Gastrocnemius medialis (tissue), 4 donors: ENCODE measurements at regions not wholly inside any gene's neighbourhood (a gene's known extent, or its start where the extent isn't known, plus 50 kb on each side); places are given as distances from the start of the nearest gene placed in this dataset.

Experiments
- ATAC-seq, 2 donors: fragments of 150-250 bp; one replicate each; pipeline ENCODE4 v1.9.1; 2016
- DNase-seq, 2 donors: peaks; one replicate each; pipeline ENCODE4 v3.0.0-alpha.2; 2019
- H3K27ac ChIP-seq, 4 donors: fragments of 200-600 bp; sonication (generic); 1 replicate in 1 of 4; 2 replicates in 3 of 4; pipeline ENCODE4 v1.5.1; 2016 to 2018; ENCODE audit warnings: mild to moderate bottlenecking in 2 of 4, moderate library complexity in 1 of 4
- H3K27me3 ChIP-seq, 3 donors: fragments of 200-600 bp; sonication (generic) in 2 of 3; 1 replicate in 1 of 3; 2 replicates in 2 of 3; pipeline versions ENCODE4 v1.5.1 to v1.6.0; 2016 to 2019; ENCODE audit warnings: mild to moderate bottlenecking in 1 of 3, moderate library complexity in 1 of 3
- H3K36me3 ChIP-seq, 2 donors: fragments of 200-600 bp; sonication (generic) in 1 of 2; one replicate each; pipeline ENCODE4 v1.5.1; 2017 to 2018
- H3K4me1 ChIP-seq, 2 donors: fragments of 200-600 bp; sonication (generic) in 1 of 2; one replicate each; pipeline ENCODE4 v1.5.1; 2016 to 2017; ENCODE audit warnings: mild to moderate bottlenecking in 2 of 2
- H3K4me3 ChIP-seq, 4 donors: fragments of 200-600 bp; sonication (generic) in 3 of 4; 1 replicate in 1 of 4; 2 replicates in 3 of 4; pipeline ENCODE4 v1.5.1; 2016 to 2019; ENCODE audit warnings: mild to moderate bottlenecking in 2 of 4
- H3K9me3 ChIP-seq, 3 donors: fragments of 200-600 bp; sonication (generic) in 2 of 3; 1 replicate in 1 of 3; 2 replicates in 2 of 3; pipeline ENCODE4 v1.5.1; 2016 to 2019
- POLR2A ChIP-seq, 2 donors: fragments of 450-650 bp; IDR thresholded peaks; one replicate each; pipeline ENCODE4 v1.6.1; 2017; ENCODE audit warnings: antibody characterized with exemption in 2 of 2, mild to moderate bottlenecking in 2 of 2, moderate library complexity in 2 of 2
- in situ Hi-C, 4 donors: fragments of 200-750 bp; cut with MboI; loops; one replicate each; pipeline versions ENCODE4 v1.15.0 to v1.8.0; 2017; ENCODE audit warnings: low sequenced_read_pairs in 4 of 4
- intact Hi-C: fragments of 100-400 bp; cut with DNase I; formaldehyde crosslinking; loops from one replicate; pipeline ENCODE4 v1.15.1; 2023; ENCODE audit warnings: low total_unique reads
- TF ChIP-seq, protein P1 (sequence below), 5 experiments: fragments of 450-650 bp in 3 of 5; fragments of 200-600 bp in 2 of 5; sonication (generic) in 2 of 5; IDR thresholded peaks in 4 of 5; conservative IDR thresholded peaks in 1 of 5; 1 replicate in 4 of 5; 2 replicates in 1 of 5; pipeline ENCODE4 v1.5.1; 2016 to 2019; ENCODE audit warnings: antibody characterized with exemption in 5 of 5, mild to moderate bottlenecking in 3 of 5, moderate library complexity in 3 of 5

DNA sequence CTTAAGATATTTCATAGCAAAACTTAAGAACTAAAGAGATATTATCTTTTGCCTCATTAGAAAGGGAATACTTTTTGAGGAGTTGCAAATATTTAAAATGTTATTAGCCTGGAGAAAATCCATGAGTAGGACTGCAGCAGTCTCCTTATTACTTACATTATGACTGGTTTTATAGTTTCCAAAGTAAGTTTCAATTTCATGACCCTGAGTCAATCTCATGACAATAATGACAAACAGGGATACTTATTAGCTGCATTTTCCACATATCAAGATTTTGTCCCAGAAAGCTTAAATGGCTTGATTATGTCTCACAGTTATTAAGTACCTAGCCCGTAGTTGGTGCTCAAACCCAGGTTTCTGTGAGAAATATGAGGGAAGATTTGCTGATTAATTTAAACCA is 150.8 kb upstream of the ZEB2 start:
- in situ Hi-C loops = no loop called here

DNA sequence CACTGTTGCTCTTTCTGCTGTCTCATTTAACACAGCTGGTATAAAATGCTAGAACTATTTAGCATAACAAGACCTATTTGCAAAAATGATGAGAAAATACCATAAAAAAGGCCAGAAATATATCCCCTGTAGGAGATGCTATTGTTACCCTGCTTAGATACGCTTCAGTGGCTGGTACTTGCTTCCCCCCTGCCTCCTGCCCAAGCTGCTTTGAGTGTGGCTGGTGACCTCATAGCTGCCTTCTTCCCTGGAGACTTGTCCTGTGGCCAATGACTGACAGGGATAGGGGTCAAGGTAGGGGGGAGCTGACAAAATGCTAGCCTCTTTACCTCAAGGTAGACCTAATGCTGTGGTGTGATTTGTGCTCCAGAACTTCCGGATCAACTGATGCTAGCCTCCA is 150.2 kb upstream of the ZEB2 start:
- ATAC-seq = no peak
- Histone ChIP-seq H3K9me3 (no peaks in the 10 kb centered on the region), H3K36me3 (no peaks in the 10 kb centered on the region), H3K27me3 (no peaks in the 10 kb centered on the region), H3K27ac (no peak overlapping the region), H3K4me1 (no peaks in the 10 kb centered on the region), H3K4me3 (no peak overlapping the region)
- intact Hi-C loops (no loop called here), in situ Hi-C loops (no loop called here)
- TF ChIP-seq, protein P1, sequence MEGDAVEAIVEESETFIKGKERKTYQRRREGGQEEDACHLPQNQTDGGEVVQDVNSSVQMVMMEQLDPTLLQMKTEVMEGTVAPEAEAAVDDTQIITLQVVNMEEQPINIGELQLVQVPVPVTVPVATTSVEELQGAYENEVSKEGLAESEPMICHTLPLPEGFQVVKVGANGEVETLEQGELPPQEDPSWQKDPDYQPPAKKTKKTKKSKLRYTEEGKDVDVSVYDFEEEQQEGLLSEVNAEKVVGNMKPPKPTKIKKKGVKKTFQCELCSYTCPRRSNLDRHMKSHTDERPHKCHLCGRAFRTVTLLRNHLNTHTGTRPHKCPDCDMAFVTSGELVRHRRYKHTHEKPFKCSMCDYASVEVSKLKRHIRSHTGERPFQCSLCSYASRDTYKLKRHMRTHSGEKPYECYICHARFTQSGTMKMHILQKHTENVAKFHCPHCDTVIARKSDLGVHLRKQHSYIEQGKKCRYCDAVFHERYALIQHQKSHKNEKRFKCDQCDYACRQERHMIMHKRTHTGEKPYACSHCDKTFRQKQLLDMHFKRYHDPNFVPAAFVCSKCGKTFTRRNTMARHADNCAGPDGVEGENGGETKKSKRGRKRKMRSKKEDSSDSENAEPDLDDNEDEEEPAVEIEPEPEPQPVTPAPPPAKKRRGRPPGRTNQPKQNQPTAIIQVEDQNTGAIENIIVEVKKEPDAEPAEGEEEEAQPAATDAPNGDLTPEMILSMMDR (IDR thresholded peaks at IDR 0.05 in 4 of 5, conservative IDR thresholded peaks at IDR 0.05 in 1 of 5) = no peak
- TF ChIP-seq POLR2A (IDR thresholded peaks at IDR 0.05) = no peak
- no peak for DNase-seq

More for the DNA sequence above, 150.8 kb upstream of the ZEB2 start:
- Histone ChIP-seq H3K4me3 (no peak overlapping the region), H3K36me3 (no peaks in the 10 kb centered on the region), H3K27ac (no peak overlapping the region), H3K27me3 (no peaks in the 10 kb centered on the region), H3K9me3 (no peaks in the 10 kb centered on the region), H3K4me1 (no peaks in the 10 kb centered on the region)
- DNase-seq = no peak
- no peak for ATAC-seq
- TF ChIP-seq POLR2A (IDR thresholded peaks at IDR 0.05) = no peak
- TF ChIP-seq, protein P1 (IDR thresholded peaks at IDR 0.05 in 4 of 5, conservative IDR thresholded peaks at IDR 0.05 in 1 of 5) = no peak
- intact Hi-C loops = no loop called here

DNA sequence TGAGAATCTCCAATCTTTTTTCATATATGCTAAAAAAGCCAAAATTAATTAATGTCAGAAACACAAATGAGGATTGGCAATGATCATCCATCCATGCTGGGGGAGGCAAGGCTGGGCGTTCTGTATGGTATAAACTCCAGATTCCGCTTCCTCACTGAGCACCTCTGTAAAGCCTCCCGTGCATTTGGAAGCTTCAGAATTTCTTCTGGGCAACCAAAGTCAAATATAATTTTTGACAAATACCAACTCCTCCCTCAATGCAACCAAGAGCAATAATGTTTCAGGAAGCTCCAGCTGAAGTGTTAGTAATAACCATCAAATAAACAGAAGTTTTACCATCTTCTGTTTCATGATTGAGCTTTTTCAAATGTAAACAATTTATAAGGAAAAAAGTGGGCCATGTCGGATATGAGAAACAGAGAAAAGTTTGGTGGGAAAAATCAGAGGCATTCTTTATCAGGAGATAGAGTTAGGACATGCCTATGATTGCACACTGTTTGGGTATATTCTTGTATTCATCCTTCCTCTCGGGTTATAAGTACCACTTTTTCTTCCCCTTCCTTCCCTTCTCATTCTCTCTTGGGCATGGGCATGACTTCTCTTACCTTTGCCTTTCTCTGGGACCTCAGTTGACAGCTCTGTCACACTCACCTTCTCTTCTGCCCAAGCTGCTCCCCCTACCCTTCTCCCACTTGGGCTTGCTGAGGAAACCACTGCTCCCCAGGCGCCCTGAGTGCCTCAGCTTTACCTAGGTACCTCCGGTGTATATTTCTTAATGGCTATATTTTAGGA is 149.5 kb upstream of the ZEB2 start:
- Histone ChIP-seq H3K36me3 (no peaks in the 10 kb centered on the region), H3K27me3 (no peaks in the 10 kb centered on the region), H3K4me3 (no peak overlapping the region), H3K4me1 (no peaks in the 10 kb centered on the region), H3K9me3 (no peaks in the 10 kb centered on the region), H3K27ac (no peak overlapping the region)
- TF ChIP-seq POLR2A (IDR thresholded peaks at IDR 0.05) = no peak
- TF ChIP-seq, protein P1 (IDR thresholded peaks at IDR 0.05 in 4 of 5, conservative IDR thresholded peaks at IDR 0.05 in 1 of 5) = no peak
- DNase-seq = no peak
- in situ Hi-C loops = no loop called here
- ATAC-seq = no peak
- intact Hi-C loops = no loop called here

DNA sequence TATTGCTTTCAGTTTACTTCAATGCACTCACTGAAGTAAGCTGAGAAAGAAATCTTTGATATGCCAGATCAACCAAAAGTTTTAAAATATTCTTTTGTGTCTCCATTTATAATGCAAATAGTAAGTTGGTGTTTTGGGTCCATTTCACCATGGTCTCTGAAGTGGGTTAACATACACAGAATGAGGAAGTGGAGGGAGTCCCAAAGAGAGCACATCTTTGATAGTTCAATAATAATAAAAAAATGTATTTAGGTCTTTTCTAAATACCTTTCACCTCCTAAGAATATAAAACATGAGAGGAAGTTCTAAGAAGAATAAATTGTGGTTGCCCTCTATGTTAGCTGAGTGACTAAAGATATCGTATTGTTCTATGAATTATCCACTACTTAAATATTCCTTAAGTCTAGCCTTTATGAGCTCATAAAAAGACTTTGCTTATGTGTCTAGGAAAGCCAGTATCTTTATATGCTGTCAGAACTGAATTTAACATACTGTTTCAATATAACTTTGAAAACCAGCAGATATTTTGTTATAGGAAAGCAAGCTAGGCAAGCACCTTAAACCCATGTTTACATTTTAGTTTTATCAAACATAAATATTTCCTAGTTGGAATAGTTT is 148.7 kb upstream of the ZEB2 start:
- in situ Hi-C loops = no loop called here

More for the DNA sequence above, 148.7 kb upstream of the ZEB2 start:
- TF ChIP-seq, protein P1 (IDR thresholded peaks at IDR 0.05 in 4 of 5, conservative IDR thresholded peaks at IDR 0.05 in 1 of 5) = no peak
- no peak for TF ChIP-seq POLR2A (IDR thresholded peaks at IDR 0.05)
- H3K27ac ChIP-seq = no peak overlapping the region
- no peaks in the 10 kb centered on the region for H3K9me3 ChIP-seq
- DNase-seq = no peak
- intact Hi-C loops = no loop called here
- no peaks in the 10 kb centered on the region for H3K36me3 ChIP-seq
- no peak overlapping the region for H3K4me3 ChIP-seq
- H3K4me1 ChIP-seq = no peaks in the 10 kb centered on the region
- no peaks in the 10 kb centered on the region for H3K27me3 ChIP-seq
- ATAC-seq = no peak
